Esophagus squamous epithelium (tissue), 4 donors: ENCODE measurements at regions not wholly inside any gene's neighbourhood (a gene's known extent, or its start where the extent isn't known, plus 50 kb on each side); places are given as distances from the start of the nearest gene placed in this dataset.

Experiments
- POLR2A ChIP-seq, 4 donors: fragments of 450-650 bp; IDR thresholded peaks; one replicate each; pipeline ENCODE4 v1.6.1; 2017; ENCODE audit warnings: antibody characterized with exemption in 4 of 4, mild to moderate bottlenecking in 4 of 4, moderate library complexity in 3 of 4
- TF ChIP-seq, protein P1 (sequence below), 6 experiments: fragments of 450-650 bp in 4 of 6; fragments of 200-600 bp in 2 of 6; sonication (generic) in 2 of 6; IDR thresholded peaks; one replicate each; pipeline ENCODE4 v1.5.1; 2016 to 2019; ENCODE audit warnings: antibody characterized with exemption in 6 of 6, mild to moderate bottlenecking in 4 of 6, moderate library complexity in 4 of 6

DNA sequence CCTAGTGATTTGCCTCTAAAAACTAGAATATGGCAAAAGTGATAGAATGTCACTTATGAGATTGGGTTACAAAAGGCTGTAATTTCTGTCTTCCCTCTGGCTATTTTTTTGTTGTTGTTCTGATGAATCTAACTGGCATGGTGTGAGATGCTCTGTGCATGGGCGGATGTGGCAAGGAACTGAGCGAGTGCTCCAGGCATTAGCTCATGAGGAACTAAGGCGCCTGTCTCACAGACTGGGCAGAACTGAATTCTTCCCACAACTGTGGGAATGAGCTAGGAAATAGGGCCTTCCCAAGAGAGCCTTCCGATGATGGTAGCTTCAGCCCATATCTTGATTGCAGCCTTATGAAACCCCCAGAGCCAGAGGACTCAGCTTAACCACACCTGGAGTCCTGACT, 222.5 kb downstream of the NR2F2 start:
- TF ChIP-seq, protein P1, sequence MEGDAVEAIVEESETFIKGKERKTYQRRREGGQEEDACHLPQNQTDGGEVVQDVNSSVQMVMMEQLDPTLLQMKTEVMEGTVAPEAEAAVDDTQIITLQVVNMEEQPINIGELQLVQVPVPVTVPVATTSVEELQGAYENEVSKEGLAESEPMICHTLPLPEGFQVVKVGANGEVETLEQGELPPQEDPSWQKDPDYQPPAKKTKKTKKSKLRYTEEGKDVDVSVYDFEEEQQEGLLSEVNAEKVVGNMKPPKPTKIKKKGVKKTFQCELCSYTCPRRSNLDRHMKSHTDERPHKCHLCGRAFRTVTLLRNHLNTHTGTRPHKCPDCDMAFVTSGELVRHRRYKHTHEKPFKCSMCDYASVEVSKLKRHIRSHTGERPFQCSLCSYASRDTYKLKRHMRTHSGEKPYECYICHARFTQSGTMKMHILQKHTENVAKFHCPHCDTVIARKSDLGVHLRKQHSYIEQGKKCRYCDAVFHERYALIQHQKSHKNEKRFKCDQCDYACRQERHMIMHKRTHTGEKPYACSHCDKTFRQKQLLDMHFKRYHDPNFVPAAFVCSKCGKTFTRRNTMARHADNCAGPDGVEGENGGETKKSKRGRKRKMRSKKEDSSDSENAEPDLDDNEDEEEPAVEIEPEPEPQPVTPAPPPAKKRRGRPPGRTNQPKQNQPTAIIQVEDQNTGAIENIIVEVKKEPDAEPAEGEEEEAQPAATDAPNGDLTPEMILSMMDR (IDR thresholded peaks at IDR 0.05) = no peak
- TF ChIP-seq POLR2A (IDR thresholded peaks at IDR 0.05) = no peak
